Neural progenitor cell (in vitro differentiated cells): ENCODE measurements at regions not wholly inside any gene's neighbourhood (a gene's known extent, or its start where the extent isn't known, plus 50 kb on each side); places are given as distances from the start of the nearest gene placed in this dataset.

Source experiments
- DNase-seq: peaks from one replicate; pipeline ENCODE4 v3.0.0-alpha.2; 2016; ENCODE audit warnings: low spot score
- H2AFZ ChIP-seq: fragments of 200-600 bp; sonication (generic); replicated peaks from 2 replicates; pipeline ENCODE4 v1.6.1; 2016; ENCODE audit warnings: antibody characterized with exemption
- H3F3A ChIP-seq: fragments of 200-600 bp; sonication (generic); 2 replicates; pipeline ENCODE4 v1.6.1; 2016; ENCODE audit warnings: antibody characterized with exemption, low read depth
- H3K27ac ChIP-seq: fragments of 200-600 bp; sonication (generic); 2 replicates; pipeline ENCODE4 v1.5.1; 2016; ENCODE audit warnings: mild to moderate bottlenecking
- H3K27me3 ChIP-seq: fragments of 200-600 bp; sonication (generic); 2 replicates; pipeline ENCODE4 v1.6.1; 2016; ENCODE audit warnings: mild to moderate bottlenecking, moderate library complexity
- H3K36me3 ChIP-seq: fragments of 200-600 bp; sonication (generic); 2 replicates; pipeline ENCODE4 v1.5.1; 2016
- H3K4me1 ChIP-seq: fragments of 200-600 bp; sonication (generic); 2 replicates; pipeline ENCODE4 v1.6.1; 2016; ENCODE audit warnings: mixed run types
- H3K4me2 ChIP-seq: fragments of 200-600 bp; sonication (generic); 2 replicates; pipeline ENCODE4 v1.6.1; 2016
- H3K4me3 ChIP-seq: fragments of 200-600 bp; sonication (generic); 2 replicates; pipeline ENCODE4 v1.5.1; 2016
- H3K79me2 ChIP-seq: fragments of 200-600 bp; sonication (generic); 2 replicates; pipeline ENCODE4 v1.6.1; 2016; ENCODE audit warnings: low read depth
- H3K9ac ChIP-seq: fragments of 200-600 bp; sonication (generic); 2 replicates; pipeline ENCODE4 v1.6.1; 2016
- H3K9me3 ChIP-seq: fragments of 200-600 bp; sonication (generic); 2 replicates; pipeline ENCODE4 v1.5.1; 2016; ENCODE audit warnings: low read depth
- H4K20me1 ChIP-seq: fragments of 200-600 bp; sonication (generic); 2 replicates; pipeline ENCODE4 v1.6.1; 2016; ENCODE audit warnings: low read depth
- H3K27ac Mint-ChIP-seq: 3 replicates; pipeline ENCODE4 v1.8.0; 2021; ENCODE audit warnings: mixed read lengths
- H3K27me3 Mint-ChIP-seq: 2 replicates; pipeline ENCODE4 v1.8.0; 2022; ENCODE audit warnings: low read depth, mild to moderate bottlenecking, inconsistent platforms, moderate library complexity, mixed read lengths; ENCODE audit not compliant: insufficient read depth
- H3K36me3 Mint-ChIP-seq: 3 replicates; pipeline ENCODE4 v1.8.0; 2021; ENCODE audit warnings: mixed read lengths
- H3K4me1 Mint-ChIP-seq: 3 replicates; pipeline ENCODE4 v1.8.0; 2021; ENCODE audit warnings: mixed read lengths
- H3K4me3 Mint-ChIP-seq: 3 replicates; pipeline ENCODE4 v1.8.0; 2021; ENCODE audit warnings: mild to moderate bottlenecking, moderate library complexity, mixed read lengths
- H3K9me3 Mint-ChIP-seq: 3 replicates; pipeline ENCODE4 v1.8.0; 2020; ENCODE audit warnings: mixed read lengths
- CTCF ChIP-seq: fragments of 200-600 bp; sonication (generic); IDR thresholded peaks from 2 replicates; pipeline ENCODE4 v1.5.1; 2017; ENCODE audit warnings: antibody characterized with exemption, mild to moderate bottlenecking
- EZH2 ChIP-seq: fragments of 200-600 bp; sonication (generic); IDR thresholded peaks from 2 replicates; pipeline ENCODE4 v1.6.1; 2017; ENCODE audit warnings: antibody characterized with exemption, mild to moderate bottlenecking, moderate library complexity
- EZH2phosphoT487 ChIP-seq: fragments of 200-600 bp; sonication (generic); IDR thresholded peaks from 2 replicates; pipeline ENCODE4 v1.6.1; 2017; ENCODE audit warnings: antibody characterized with exemption

GRCh38 chr6:85355816-85356215 lies 94.1 kb upstream of the NT5E start:
- Histone ChIP-seq H3K4me2 (no peak overlapping the region), H3K79me2 (no peaks in the 10 kb centered on the region), H3K4me3 (no peak overlapping the region), H3F3A (no peaks in the 10 kb centered on the region), H3K27ac (no peak overlapping the region), H2AFZ (no peak overlapping the region), H3K36me3 (no peaks in the 10 kb centered on the region), H3K9ac (no peak overlapping the region), H4K20me1 (no peaks in the 10 kb centered on the region), H3K27me3 (no peaks in the 10 kb centered on the region), H3K9me3 (no peaks in the 10 kb centered on the region), H3K4me1 (no peaks in the 10 kb centered on the region)
- H3K36me3 Mint-ChIP-seq: no peaks in the 10 kb centered on the region
- no peaks in the 10 kb centered on the region for H3K27me3 Mint-ChIP-seq
- TF ChIP-seq EZH2: no peak
- no peak for TF ChIP-seq EZH2phosphoT487
- no peak for TF ChIP-seq CTCF
- no peaks in the 10 kb centered on the region for H3K4me1 Mint-ChIP-seq
- no peak overlapping the region for H3K27ac Mint-ChIP-seq
- no peaks in the 10 kb centered on the region for H3K9me3 Mint-ChIP-seq
- no peak for DNase-seq
- no peak overlapping the region for H3K4me3 Mint-ChIP-seq

GRCh38 chr6:85354761-85355618 lies 94.9 kb upstream of the NT5E start:
- no peaks in the 10 kb centered on the region for H3K4me1 ChIP-seq
- Mint-ChIP-seq H3K27ac (no peak overlapping the region), H3K4me1 (no peaks in the 10 kb centered on the region), H3K4me3 (no peak overlapping the region), H3K9me3 (no peaks in the 10 kb centered on the region), H3K36me3 (no peaks in the 10 kb centered on the region), H3K27me3 (no peaks in the 10 kb centered on the region)
- H3K4me2 ChIP-seq: no peak overlapping the region
- H2AFZ ChIP-seq: no peak overlapping the region
- H3K4me3 ChIP-seq: no peak overlapping the region
- H3K27ac ChIP-seq: no peak overlapping the region
- H3K27me3 ChIP-seq: no peaks in the 10 kb centered on the region
- H3F3A ChIP-seq: no peaks in the 10 kb centered on the region
- TF ChIP-seq EZH2 (no peak), CTCF (peak; percentile 98)
- no peaks in the 10 kb centered on the region for H3K36me3 ChIP-seq
- no peak overlapping the region for H3K9ac ChIP-seq
- H4K20me1 ChIP-seq: no peaks in the 10 kb centered on the region
- peak; percentile 85 for DNase-seq
- H3K9me3 ChIP-seq: no peaks in the 10 kb centered on the region
- no peaks in the 10 kb centered on the region for H3K79me2 ChIP-seq

GRCh38 chr6:85353012-85353411 lies 96.9 kb upstream of the NT5E start:
- Mint-ChIP-seq H3K4me1 (no peaks in the 10 kb centered on the region), H3K27me3 (no peaks in the 10 kb centered on the region), H3K4me3 (no peak overlapping the region), H3K9me3 (no peaks in the 10 kb centered on the region), H3K36me3 (no peaks in the 10 kb centered on the region), H3K27ac (no peak overlapping the region)
- no peaks in the 10 kb centered on the region for H4K20me1 ChIP-seq
- no peaks in the 10 kb centered on the region for H3K9me3 ChIP-seq
- H3K4me3 ChIP-seq: no peak overlapping the region
- no peak overlapping the region for H3K27ac ChIP-seq
- H3K9ac ChIP-seq: no peak overlapping the region
- no peak overlapping the region for H2AFZ ChIP-seq
- H3K4me2 ChIP-seq: no peak overlapping the region
- no peak for TF ChIP-seq EZH2
- no peak for TF ChIP-seq CTCF
- no peak for TF ChIP-seq EZH2phosphoT487
- H3K4me1 ChIP-seq: no peaks in the 10 kb centered on the region
- H3K27me3 ChIP-seq: no peaks in the 10 kb centered on the region
- H3K79me2 ChIP-seq: no peaks in the 10 kb centered on the region
- no peak for DNase-seq
- H3K36me3 ChIP-seq: no peaks in the 10 kb centered on the region
- H3F3A ChIP-seq: no peaks in the 10 kb centered on the region
